ENCODE measurements at regions not wholly inside any gene's neighbourhood (a gene's known extent, or its start where the extent isn't known, plus 50 kb on each side); places are given as distances from the start of the nearest gene placed in this dataset.

DNA sequence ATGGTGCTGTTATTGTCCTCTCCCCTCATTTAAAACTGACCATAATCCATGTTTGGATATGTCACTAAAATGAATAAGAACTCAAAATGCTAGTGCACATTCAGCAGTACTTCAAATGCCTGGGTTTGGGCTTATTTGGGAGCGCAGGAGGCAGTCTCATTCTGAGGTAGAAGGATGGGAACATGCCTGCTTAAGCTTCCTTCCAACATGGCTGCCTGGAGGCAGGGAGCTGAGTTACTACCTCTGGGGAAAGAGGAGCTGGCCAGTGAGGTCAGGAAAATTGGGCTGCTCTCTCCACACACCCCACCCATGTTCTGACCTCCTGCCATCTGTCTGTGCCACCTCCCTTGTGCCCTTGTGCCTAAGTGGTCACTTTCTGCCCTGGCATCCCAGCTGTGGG is 85.7 kb downstream of the PTPRS start:
- TF ChIP-seq CTCF (IDR thresholded peaks at IDR 0.05; ENCODE audit: insufficient read depth, low read depth, low read length) (no peak), EZH2 (IDR thresholded peaks at IDR 0.05; ENCODE audit: insufficient read depth, low read length) (no peak)

Data from astrocyte (in vitro differentiated cells and primary cell).